CD4-positive, alpha-beta T cell treated with Interferon gamma for 1 hour (primary cell): ENCODE measurements at regions not wholly inside any gene's neighbourhood (a gene's known extent, or its start where the extent isn't known, plus 50 kb on each side); places are given as distances from the start of the nearest gene placed in this dataset.

Source experiments
- DNase-seq: peaks from one replicate; pipeline ENCODE4 v3.0.0-alpha.2; 2020

- DNase-seq: no peak
Measured at GRCh38 chr15:81507831-81508230, 133.8 kb upstream of the TMC3 start.

GRCh38 chr15:81506936-81507335 lies 132.9 kb upstream of the TMC3 start:
- no peak for DNase-seq

GRCh38 chr15:81506071-81506470 lies 132.1 kb upstream of the TMC3 start:
- no peak for DNase-seq

GRCh38 chr15:81504170-81504905 lies 130.3 kb upstream of the TMC3 start:
- no peak for DNase-seq

GRCh38 chr15:81502439-81502838 lies 128.4 kb upstream of the TMC3 start:
- no peak for DNase-seq

- DNase-seq: no peak
Measured at GRCh38 chr15:81500081-81500480, 126.1 kb upstream of the TMC3 start.

- no peak for DNase-seq
Measured at GRCh38 chr15:81498294-81498693, 124.3 kb upstream of the TMC3 start.

- no peak for DNase-seq
Measured at GRCh38 chr15:81497238-81497637, 123.2 kb upstream of the TMC3 start.

GRCh38 chr15:81495780-81496467 lies 121.9 kb upstream of the TMC3 start:
- DNase-seq: no peak

GRCh38 chr15:81492969-81493645 lies 119.1 kb upstream of the TMC3 start:
- DNase-seq: no peak

GRCh38 chr15:81492331-81492968 lies 118.4 kb upstream of the TMC3 start:
- no peak for DNase-seq

GRCh38 chr15:81491414-81492096 lies 117.5 kb upstream of the TMC3 start:
- no peak for DNase-seq

GRCh38 chr15:81485806-81486205 lies 111.8 kb upstream of the TMC3 start:
- no peak for DNase-seq

- no peak for DNase-seq
Measured at GRCh38 chr15:81484086-81484955, 110.3 kb upstream of the TMC3 start.

- no peak for DNase-seq
Measured at GRCh38 chr15:81483496-81483895, 109.5 kb upstream of the TMC3 start.

GRCh38 chr15:81481346-81481745 lies 107.3 kb upstream of the TMC3 start:
- DNase-seq: no peak

- no peak for DNase-seq
Measured at GRCh38 chr15:81480645-81481053, 106.6 kb upstream of the TMC3 start.

- DNase-seq: no peak
Measured at GRCh38 chr15:81478354-81478753, 104.3 kb upstream of the TMC3 start.

GRCh38 chr15:81475926-81476325 lies 101.9 kb upstream of the TMC3 start:
- no peak for DNase-seq

GRCh38 chr15:81475471-81475870 lies 101.5 kb upstream of the TMC3 start:
- DNase-seq: no peak

GRCh38 chr15:81473946-81474345 lies 99.9 kb upstream of the TMC3 start:
- DNase-seq: no peak

GRCh38 chr15:81473177-81473576 lies 99.2 kb upstream of the TMC3 start:
- DNase-seq: no peak
